Ovary (tissue), 3 donors: ENCODE measurements at regions not wholly inside any gene's neighbourhood (a gene's known extent, or its start where the extent isn't known, plus 50 kb on each side); places are given as distances from the start of the nearest gene placed in this dataset.

Experiments
- EP300 ChIP-seq: sonication (generic); formaldehyde crosslinking; IDR thresholded peaks from one replicate; pipeline ENCODE4 v1.6.1; 2017; ENCODE audit warnings: antibody characterized with exemption
- POLR2A ChIP-seq: fragments of 450-650 bp; IDR thresholded peaks from one replicate; pipeline ENCODE4 v1.6.1; 2017; ENCODE audit warnings: antibody characterized with exemption, mild to moderate bottlenecking, moderate library complexity
- TF ChIP-seq, protein P1 (sequence below), 3 donors: fragments of 450-650 bp in 2 of 3; fragments of 200-600 bp in 1 of 3; IDR thresholded peaks; one replicate each; pipeline versions ENCODE4 v1.5.1 to v1.8.0; 2016 to 2022; ENCODE audit warnings: antibody characterized with exemption in 3 of 3, mild to moderate bottlenecking in 1 of 3
- donor health status: DM: no; HTN: no; CAD: no.

DNA sequence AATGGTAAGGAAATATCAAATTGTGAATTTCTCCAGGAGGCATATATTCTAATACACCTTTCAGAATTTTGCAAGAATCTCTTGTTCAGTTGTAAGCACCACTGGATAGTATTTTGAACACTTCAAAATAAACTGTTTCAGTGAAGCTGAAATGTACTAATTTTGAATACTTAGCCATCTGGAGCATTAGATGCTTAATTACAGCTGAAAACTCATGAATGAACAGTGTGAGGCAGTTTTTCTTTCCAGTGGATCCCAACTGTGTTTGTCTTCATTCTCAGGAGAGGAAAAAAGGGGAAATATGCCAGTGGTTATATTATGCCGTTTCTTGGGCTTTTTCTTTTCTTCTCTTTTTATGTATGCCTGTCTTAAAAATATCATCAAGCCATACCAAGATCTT, 306.0 kb upstream of the SEMA6A start:
- no peak for TF ChIP-seq POLR2A
- TF ChIP-seq, protein P1, sequence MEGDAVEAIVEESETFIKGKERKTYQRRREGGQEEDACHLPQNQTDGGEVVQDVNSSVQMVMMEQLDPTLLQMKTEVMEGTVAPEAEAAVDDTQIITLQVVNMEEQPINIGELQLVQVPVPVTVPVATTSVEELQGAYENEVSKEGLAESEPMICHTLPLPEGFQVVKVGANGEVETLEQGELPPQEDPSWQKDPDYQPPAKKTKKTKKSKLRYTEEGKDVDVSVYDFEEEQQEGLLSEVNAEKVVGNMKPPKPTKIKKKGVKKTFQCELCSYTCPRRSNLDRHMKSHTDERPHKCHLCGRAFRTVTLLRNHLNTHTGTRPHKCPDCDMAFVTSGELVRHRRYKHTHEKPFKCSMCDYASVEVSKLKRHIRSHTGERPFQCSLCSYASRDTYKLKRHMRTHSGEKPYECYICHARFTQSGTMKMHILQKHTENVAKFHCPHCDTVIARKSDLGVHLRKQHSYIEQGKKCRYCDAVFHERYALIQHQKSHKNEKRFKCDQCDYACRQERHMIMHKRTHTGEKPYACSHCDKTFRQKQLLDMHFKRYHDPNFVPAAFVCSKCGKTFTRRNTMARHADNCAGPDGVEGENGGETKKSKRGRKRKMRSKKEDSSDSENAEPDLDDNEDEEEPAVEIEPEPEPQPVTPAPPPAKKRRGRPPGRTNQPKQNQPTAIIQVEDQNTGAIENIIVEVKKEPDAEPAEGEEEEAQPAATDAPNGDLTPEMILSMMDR (IDR thresholded peaks at IDR 0.05) = no peak
- TF ChIP-seq EP300 = no peak
